ENCODE measurements at regions not wholly inside any gene's neighbourhood (a gene's known extent, or its start where the extent isn't known, plus 50 kb on each side); places are given as distances from the start of the nearest gene placed in this dataset.
"Not testable (repeated sequence)": the region's sequence is repeated elsewhere in the genome, so short reads cannot be mapped to it uniquely, and the experiment has no call there.

- TF ChIP-seq, protein P1, sequence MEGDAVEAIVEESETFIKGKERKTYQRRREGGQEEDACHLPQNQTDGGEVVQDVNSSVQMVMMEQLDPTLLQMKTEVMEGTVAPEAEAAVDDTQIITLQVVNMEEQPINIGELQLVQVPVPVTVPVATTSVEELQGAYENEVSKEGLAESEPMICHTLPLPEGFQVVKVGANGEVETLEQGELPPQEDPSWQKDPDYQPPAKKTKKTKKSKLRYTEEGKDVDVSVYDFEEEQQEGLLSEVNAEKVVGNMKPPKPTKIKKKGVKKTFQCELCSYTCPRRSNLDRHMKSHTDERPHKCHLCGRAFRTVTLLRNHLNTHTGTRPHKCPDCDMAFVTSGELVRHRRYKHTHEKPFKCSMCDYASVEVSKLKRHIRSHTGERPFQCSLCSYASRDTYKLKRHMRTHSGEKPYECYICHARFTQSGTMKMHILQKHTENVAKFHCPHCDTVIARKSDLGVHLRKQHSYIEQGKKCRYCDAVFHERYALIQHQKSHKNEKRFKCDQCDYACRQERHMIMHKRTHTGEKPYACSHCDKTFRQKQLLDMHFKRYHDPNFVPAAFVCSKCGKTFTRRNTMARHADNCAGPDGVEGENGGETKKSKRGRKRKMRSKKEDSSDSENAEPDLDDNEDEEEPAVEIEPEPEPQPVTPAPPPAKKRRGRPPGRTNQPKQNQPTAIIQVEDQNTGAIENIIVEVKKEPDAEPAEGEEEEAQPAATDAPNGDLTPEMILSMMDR (IDR thresholded peaks at IDR 0.05; ENCODE audit: low read depth, low read length, missing control alignments): no peak
- no peak overlapping the region for H3K4me3 ChIP-seq (ENCODE audit: low read depth, low read length)
- DNase-seq (ENCODE audit: low read depth): no peak
These were observed 336.8 kb upstream of the KLF3 start for GRCh38 chr4:38327174-38327573.

- no peak overlapping the region for H3K4me3 ChIP-seq (ENCODE audit: low read depth, low read length)
- TF ChIP-seq, protein P1 (IDR thresholded peaks at IDR 0.05; ENCODE audit: low read depth, low read length, missing control alignments): no peak
- no peak for DNase-seq (ENCODE audit: low read depth)
These were observed 334.8 kb upstream of the KLF3 start for GRCh38 chr4:38328989-38329729.

DNA sequence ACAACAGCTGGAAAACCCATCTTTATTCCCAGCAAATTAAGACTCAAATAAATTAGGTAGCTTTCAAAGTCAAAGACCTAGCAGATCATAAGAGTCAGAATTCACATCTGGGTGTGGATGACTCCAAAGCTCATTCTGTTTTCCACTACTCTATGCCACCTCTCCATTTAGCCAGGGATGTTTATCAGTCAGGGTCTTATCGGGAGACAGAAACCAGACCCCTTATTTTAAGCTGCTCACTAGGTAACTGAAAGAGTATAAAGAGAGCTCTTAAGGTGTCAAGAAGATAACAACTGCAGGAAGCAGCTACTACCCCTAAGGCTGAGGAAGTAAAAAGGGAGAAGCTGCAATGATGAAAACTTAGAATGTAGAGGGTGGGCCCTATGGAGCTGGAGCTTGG is 333.7 kb upstream of the KLF3 start:
- DNase-seq (ENCODE audit: low read depth): no peak
- TF ChIP-seq, protein P1 (IDR thresholded peaks at IDR 0.05; ENCODE audit: low read depth, low read length, missing control alignments): no peak
- no peak overlapping the region for H3K4me3 ChIP-seq (ENCODE audit: low read depth, low read length)

GRCh38 chr4:38330936-38331335 is 333.1 kb upstream of the KLF3 start:
- DNase-seq (ENCODE audit: low read depth): no peak
- no peak overlapping the region for H3K4me3 ChIP-seq (ENCODE audit: low read depth, low read length)
- TF ChIP-seq, protein P1 (IDR thresholded peaks at IDR 0.05; ENCODE audit: low read depth, low read length, missing control alignments): no peak

- TF ChIP-seq, protein P1 (IDR thresholded peaks at IDR 0.05; ENCODE audit: low read depth, low read length, missing control alignments): no peak
- DNase-seq (ENCODE audit: low read depth): no peak
- H3K4me3 ChIP-seq (ENCODE audit: low read depth, low read length): no peak overlapping the region
These were observed 331.3 kb upstream of the KLF3 start for GRCh38 chr4:38332699-38333098.

DNA sequence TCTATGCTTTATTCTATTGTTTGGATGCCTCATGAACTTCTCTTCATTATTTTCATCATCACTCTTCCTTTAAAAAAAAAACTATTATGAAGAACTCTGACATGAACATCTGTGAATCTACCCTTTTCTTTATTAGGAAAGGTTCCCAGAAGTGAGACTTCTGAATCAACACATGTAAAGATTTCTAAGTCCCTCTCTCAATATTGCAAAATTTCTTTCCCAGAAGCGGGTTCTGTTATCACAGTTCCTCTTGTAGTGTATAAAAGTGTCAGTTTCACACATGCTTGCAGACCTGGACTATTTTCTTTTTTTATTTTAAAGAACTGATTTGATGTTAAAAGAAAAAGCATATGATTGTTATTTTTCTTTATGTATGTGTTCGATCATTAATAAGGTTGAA is 330.8 kb upstream of the KLF3 start:
- TF ChIP-seq, protein P1 (IDR thresholded peaks at IDR 0.05; ENCODE audit: low read depth, low read length, missing control alignments): no peak
- DNase-seq (ENCODE audit: low read depth): no peak
- no peak overlapping the region for H3K4me3 ChIP-seq (ENCODE audit: low read depth, low read length)

GRCh38 chr4:38334791-38335190 is 329.2 kb upstream of the KLF3 start:
- TF ChIP-seq, protein P1 (IDR thresholded peaks at IDR 0.05; ENCODE audit: low read depth, low read length, missing control alignments): no peak
- no peak overlapping the region for H3K4me3 ChIP-seq (ENCODE audit: low read depth, low read length)
- no peak for DNase-seq (ENCODE audit: low read depth)

DNA sequence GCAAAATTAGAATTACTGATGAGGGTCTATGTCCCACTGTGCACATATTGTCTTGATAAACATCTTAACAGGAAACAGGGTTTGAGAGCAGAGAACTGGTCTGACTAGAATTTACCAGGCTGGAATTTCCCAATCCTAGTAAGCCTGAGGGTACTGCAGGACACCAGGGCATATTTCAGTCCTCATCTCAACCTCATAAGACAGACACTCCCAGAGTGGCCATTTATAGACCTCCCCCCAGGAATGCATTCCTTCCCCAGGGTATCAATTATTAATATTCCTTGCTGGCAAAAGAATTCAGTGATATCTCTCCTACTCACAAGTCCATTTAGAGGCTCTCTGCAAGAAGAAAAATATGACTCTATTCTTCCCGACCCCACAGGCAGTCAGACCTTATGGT is 325.1 kb upstream of the KLF3 start:
- not testable (repeated sequence) for DNase-seq (ENCODE audit: low read depth); H3K4me3 ChIP-seq (ENCODE audit: low read depth, low read length)
